CD4-positive, alpha-beta T cell (primary cell): ENCODE measurements at regions not wholly inside any gene's neighbourhood (a gene's known extent, or its start where the extent isn't known, plus 50 kb on each side); places are given as distances from the start of the nearest gene placed in this dataset.

Experiments
- ATAC-seq: fragments of 200-7000 bp; cut with Tn5 transposase; one replicate; pipeline ENCODE4 v1.10.0; 2022; ENCODE audit warnings: mild to moderate bottlenecking; ENCODE audit not compliant: poor library complexity
- CTCF ChIA-PET: fragments of 350-600 bp; sonication (Branson Sonifier 250); formaldehyde crosslinking; loops from one replicate; lab custom pipeline; 2021; ENCODE audit warnings: antibody characterized with exemption, inconsistent platforms; lab: Charles Lee
- POLR2A ChIA-PET: fragments of 350-600 bp; sonication (Branson Sonifier 250); formaldehyde crosslinking; loops from one replicate; lab custom pipeline; 2021; ENCODE audit warnings: antibody characterized with exemption, inconsistent platforms; lab: Charles Lee
- DNase-seq, 14 experiments: peaks; one replicate each; pipeline ENCODE4 v3.0.0-alpha.2; 2013 to 2020; ENCODE audit warnings: mixed read lengths in 2 of 14
- H3K27ac ChIP-seq, 2 donors: one replicate each; pipeline versions ENCODE4 v1.5.1 to v1.7.0; 2013; ENCODE audit warnings: low read length in 2 of 2, low read depth in 1 of 2, mild to moderate bottlenecking in 1 of 2
- H3K27me3 ChIP-seq, 2 experiments: 1 replicate in 1 of 2; 2 replicates in 1 of 2; pipeline versions ENCODE4 v1.6.1 to v1.7.0; 2013; ENCODE audit warnings: low read length in 2 of 2, control low read depth in 1 of 2, mild to moderate bottlenecking in 1 of 2, moderate library complexity in 1 of 2; ENCODE audit not compliant: insufficient read depth in 2 of 2, control insufficient read depth in 1 of 2
- H3K36me3 ChIP-seq: one replicate; pipeline ENCODE4 v1.6.1; 2013; ENCODE audit warnings: low read length, control low read depth; ENCODE audit not compliant: insufficient read depth
- H3K4me1 ChIP-seq: one replicate; pipeline ENCODE4 v1.6.1; 2013; ENCODE audit warnings: low read length, control low read depth; ENCODE audit not compliant: insufficient read depth
- H3K4me3 ChIP-seq: one replicate; pipeline ENCODE4 v1.5.1; 2013; ENCODE audit warnings: mild to moderate bottlenecking, low read length, moderate library complexity
- H3K9me3 ChIP-seq, 2 experiments: 1 replicate in 1 of 2; 2 replicates in 1 of 2; pipeline versions ENCODE4 v1.6.1 to v1.7.0; 2013; ENCODE audit warnings: low read length in 2 of 2, mild to moderate bottlenecking in 2 of 2, control low read depth in 1 of 2, moderate library complexity in 1 of 2; ENCODE audit not compliant: control insufficient read depth in 1 of 2, insufficient read depth in 1 of 2
- H3K27ac Mint-ChIP-seq: one replicate; pipeline ENCODE4 v1.8.0; 2020; ENCODE audit warnings: mixed read lengths
- H3K27me3 Mint-ChIP-seq: one replicate; pipeline ENCODE4 v1.8.0; 2021; ENCODE audit warnings: mixed read lengths
- H3K36me3 Mint-ChIP-seq: one replicate; pipeline ENCODE4 v1.8.0; 2021; ENCODE audit warnings: low read depth, mixed read lengths
- H3K4me1 Mint-ChIP-seq: one replicate; pipeline ENCODE4 v1.8.0; 2021; ENCODE audit warnings: low read depth, mixed read lengths
- H3K4me3 Mint-ChIP-seq: one replicate; pipeline ENCODE4 v1.8.0; 2020; ENCODE audit warnings: mild to moderate bottlenecking, mixed read lengths
- H3K9me3 Mint-ChIP-seq: one replicate; pipeline ENCODE4 v1.8.0; 2020; ENCODE audit warnings: mixed read lengths
- intact Hi-C, 2 experiments: fragments of 100-400 bp; cut with DNase I in 1 of 2; cut with micrococcal nuclease in 1 of 2; formaldehyde crosslinking; loops; one replicate each; pipeline versions ENCODE4 v1.15.1 to v1.9.0; 2023 to 2025; cut with DNase I, micrococcal nuclease
- TF ChIP-seq, protein P1 (sequence below): fragments of 200-600 bp; IDR thresholded peaks from one replicate; pipeline ENCODE4 v1.8.0; 2022; ENCODE audit warnings: antibody characterized with exemption, mild to moderate bottlenecking

DNA sequence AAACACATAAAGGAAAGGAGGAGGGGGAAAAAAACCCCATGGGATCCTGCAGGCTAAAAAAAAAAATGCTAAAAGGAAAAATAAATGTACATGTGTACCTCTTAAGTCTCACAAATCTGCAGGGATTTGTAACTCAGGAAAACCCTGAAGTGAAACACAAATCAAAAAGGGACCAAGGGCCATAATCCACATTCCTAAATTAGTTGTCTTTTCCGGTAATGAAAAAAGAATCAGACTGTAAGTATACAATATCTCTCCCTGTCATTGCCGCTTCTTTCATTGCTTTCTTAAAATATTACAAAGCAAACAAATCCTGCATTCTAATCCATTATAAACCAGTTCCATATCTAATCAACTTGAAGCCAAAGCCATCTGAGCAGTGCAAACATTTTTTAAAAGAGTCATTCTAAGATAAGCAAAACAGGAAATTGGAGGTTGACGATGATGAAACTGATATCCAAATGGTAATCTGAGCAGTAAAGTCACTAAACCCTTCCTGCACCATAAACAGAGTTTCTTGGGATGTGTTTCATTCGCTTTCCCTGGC, 58.7 kb upstream of the SIM2 start:
- no peak for DNase-seq
- no peak overlapping the region for H3K27ac Mint-ChIP-seq
- H3K9me3 Mint-ChIP-seq = peaks cover 16% of the 10 kb centered on the region
- ChIA-PET POLR2A (no interaction called here), CTCF (interaction anchor here (1.5 kb wide), 1 partner anchor 9 kb away, joined by 4 read pairs; no protein-coding TSS in a partner anchor)
- peaks cover 5 to 13% of the 10 kb centered on the region in 2 experiments for H3K9me3 ChIP-seq
- peaks cover 11% of the 10 kb centered on the region for H3K4me1 Mint-ChIP-seq
- TF ChIP-seq, protein P1, sequence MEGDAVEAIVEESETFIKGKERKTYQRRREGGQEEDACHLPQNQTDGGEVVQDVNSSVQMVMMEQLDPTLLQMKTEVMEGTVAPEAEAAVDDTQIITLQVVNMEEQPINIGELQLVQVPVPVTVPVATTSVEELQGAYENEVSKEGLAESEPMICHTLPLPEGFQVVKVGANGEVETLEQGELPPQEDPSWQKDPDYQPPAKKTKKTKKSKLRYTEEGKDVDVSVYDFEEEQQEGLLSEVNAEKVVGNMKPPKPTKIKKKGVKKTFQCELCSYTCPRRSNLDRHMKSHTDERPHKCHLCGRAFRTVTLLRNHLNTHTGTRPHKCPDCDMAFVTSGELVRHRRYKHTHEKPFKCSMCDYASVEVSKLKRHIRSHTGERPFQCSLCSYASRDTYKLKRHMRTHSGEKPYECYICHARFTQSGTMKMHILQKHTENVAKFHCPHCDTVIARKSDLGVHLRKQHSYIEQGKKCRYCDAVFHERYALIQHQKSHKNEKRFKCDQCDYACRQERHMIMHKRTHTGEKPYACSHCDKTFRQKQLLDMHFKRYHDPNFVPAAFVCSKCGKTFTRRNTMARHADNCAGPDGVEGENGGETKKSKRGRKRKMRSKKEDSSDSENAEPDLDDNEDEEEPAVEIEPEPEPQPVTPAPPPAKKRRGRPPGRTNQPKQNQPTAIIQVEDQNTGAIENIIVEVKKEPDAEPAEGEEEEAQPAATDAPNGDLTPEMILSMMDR = no peak
- H3K4me3 Mint-ChIP-seq = no peak overlapping the region
- H3K27ac ChIP-seq = no peak overlapping the region
- no peak overlapping the region for H3K4me3 ChIP-seq
- H3K36me3 Mint-ChIP-seq = no peaks in the 10 kb centered on the region
- intact Hi-C loops = no loop called here
- no peak for ATAC-seq
- H3K36me3 ChIP-seq = no peaks in the 10 kb centered on the region
- no peaks in the 10 kb centered on the region for H3K27me3 ChIP-seq
- H3K27me3 Mint-ChIP-seq = peaks cover 5% of the 10 kb centered on the region
- H3K4me1 ChIP-seq = no peaks in the 10 kb centered on the region

DNA sequence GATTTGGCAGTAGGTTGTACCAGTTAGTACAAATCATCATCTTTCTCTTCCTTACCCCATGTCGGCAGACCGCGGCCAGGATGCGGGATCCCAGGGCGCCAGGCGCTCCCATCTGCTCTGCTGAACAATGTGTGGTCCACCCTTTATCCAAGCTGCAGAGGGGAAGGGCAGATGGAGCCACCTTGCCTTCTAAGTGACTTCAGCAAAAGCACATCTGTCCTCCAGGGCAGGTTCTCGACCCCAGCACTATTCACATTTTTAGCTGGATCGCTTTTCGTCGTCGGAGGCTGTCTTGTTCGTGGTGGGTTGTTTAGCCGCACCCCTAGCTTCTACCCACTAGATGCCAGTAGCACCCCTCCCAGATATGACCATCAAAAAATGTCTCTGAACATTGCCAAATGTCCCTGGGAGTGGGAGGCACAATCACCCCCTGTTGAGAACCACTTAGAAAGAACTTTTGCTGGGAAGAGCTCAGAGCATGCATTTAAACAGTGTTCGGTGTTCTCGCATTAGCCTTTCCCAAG, 58.1 kb upstream of the SIM2 start:
- CTCF ChIA-PET = no interaction called here

DNA sequence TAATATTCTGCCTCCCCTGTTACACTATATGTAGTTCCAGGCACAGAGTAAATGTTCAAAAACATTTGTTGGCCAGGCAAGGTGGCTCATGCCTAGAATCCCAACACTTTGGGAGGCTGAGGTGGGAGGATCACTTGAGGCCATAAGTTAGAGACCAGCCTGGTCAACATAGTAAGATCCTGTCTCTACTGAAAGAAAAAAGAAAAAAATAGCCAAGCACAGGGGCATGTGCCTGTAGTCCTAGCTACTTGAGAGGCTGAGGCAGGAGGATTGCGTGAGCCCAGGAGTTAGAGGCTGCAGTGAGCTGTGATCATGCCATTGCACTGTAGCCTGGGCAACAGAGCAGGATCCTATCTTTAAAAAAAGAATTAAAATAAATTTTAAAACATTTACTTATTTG, 57.6 kb upstream of the SIM2 start:
- peaks cover 5% of the 10 kb centered on the region for H3K27me3 Mint-ChIP-seq
- H3K9me3 ChIP-seq = peaks cover 5 to 6% of the 10 kb centered on the region in 2 experiments
- intact Hi-C loops = no loop called here
- H3K4me3 ChIP-seq = no peak overlapping the region
- no peak overlapping the region for H3K4me3 Mint-ChIP-seq
- H3K36me3 ChIP-seq = no peaks in the 10 kb centered on the region
- H3K27ac ChIP-seq = no peak overlapping the region
- peaks cover 11% of the 10 kb centered on the region for H3K9me3 Mint-ChIP-seq
- CTCF ChIA-PET = no interaction called here
- H3K4me1 ChIP-seq = no peaks in the 10 kb centered on the region
- H3K4me1 Mint-ChIP-seq = peaks cover 11% of the 10 kb centered on the region
- TF ChIP-seq, protein P1 = no peak
- H3K27ac Mint-ChIP-seq = no peak overlapping the region
- ATAC-seq = no peak
- POLR2A ChIA-PET = no interaction called here
- no peak for DNase-seq
- H3K27me3 ChIP-seq = peaks cover 0 to 3% of the 10 kb centered on the region in 2 experiments
- H3K36me3 Mint-ChIP-seq = no peaks in the 10 kb centered on the region

More for the DNA sequence above, 58.1 kb upstream of the SIM2 start:
- DNase-seq (no peak), ATAC-seq (no peak)
- peaks cover 14% of the 10 kb centered on the region for H3K9me3 Mint-ChIP-seq
- H3K4me3 Mint-ChIP-seq = no peak overlapping the region
- H3K27ac Mint-ChIP-seq = no peak overlapping the region
- peaks cover 11% of the 10 kb centered on the region for H3K4me1 Mint-ChIP-seq
- Histone ChIP-seq H3K27me3 (no peaks in the 10 kb centered on the region), H3K36me3 (no peaks in the 10 kb centered on the region), H3K4me1 (no peaks in the 10 kb centered on the region), H3K9me3 (peaks cover 5 to 12% of the 10 kb centered on the region in 2 experiments), H3K27ac (no peak overlapping the region), H3K4me3 (no peak overlapping the region)
- intact Hi-C loops = no loop called here
- no peaks in the 10 kb centered on the region for H3K36me3 Mint-ChIP-seq
- H3K27me3 Mint-ChIP-seq = peaks cover 5% of the 10 kb centered on the region
- POLR2A ChIA-PET = no interaction called here
- TF ChIP-seq, protein P1 = no peak
